ENCODE measurements at regions not wholly inside any gene's neighbourhood (a gene's known extent, or its start where the extent isn't known, plus 50 kb on each side); places are given as distances from the start of the nearest gene placed in this dataset.

GRCh38 chr5:123755653-123756317 is 243.8 kb downstream of the CSNK1G3 start:
- DNase-seq (ENCODE audit: low read depth), result peak; percentile 69
- H3K4me3 ChIP-seq (ENCODE audit: control insufficient read depth, low read depth, low read length), result no peak overlapping the region
- no peak for TF ChIP-seq CTCF (conservative IDR thresholded peaks at IDR 0.05; ENCODE audit: control insufficient read depth, insufficient read depth, low read depth, low read length)

- DNase-seq (ENCODE audit: low read depth), result peak; percentile 6
- no peak overlapping the region for H3K4me3 ChIP-seq (ENCODE audit: control insufficient read depth, low read depth, low read length)
- no peak for TF ChIP-seq CTCF (conservative IDR thresholded peaks at IDR 0.05; ENCODE audit: control insufficient read depth, insufficient read depth, low read depth, low read length)
Observed at GRCh38 chr5:123754908-123755307, 242.9 kb downstream of the CSNK1G3 start.

- no peak overlapping the region for H3K4me3 ChIP-seq (ENCODE audit: control insufficient read depth, low read depth, low read length)
- no peak for TF ChIP-seq CTCF (conservative IDR thresholded peaks at IDR 0.05; ENCODE audit: control insufficient read depth, insufficient read depth, low read depth, low read length)
- DNase-seq (ENCODE audit: low read depth), result peak; percentile 56
Observed at GRCh38 chr5:123753937-123754891, 242.2 kb downstream of the CSNK1G3 start.

- no peak for DNase-seq (ENCODE audit: low read depth)
- TF ChIP-seq CTCF (conservative IDR thresholded peaks at IDR 0.05; ENCODE audit: control insufficient read depth, insufficient read depth, low read depth, low read length), result no peak
- no peak overlapping the region for H3K4me3 ChIP-seq (ENCODE audit: control insufficient read depth, low read depth, low read length)
Observed at GRCh38 chr5:123753180-123753936, 241.4 kb downstream of the CSNK1G3 start.

GRCh38 chr5:123752552-123753179 is 240.7 kb downstream of the CSNK1G3 start:
- no peak overlapping the region for H3K4me3 ChIP-seq (ENCODE audit: control insufficient read depth, low read depth, low read length)
- no peak for TF ChIP-seq CTCF (conservative IDR thresholded peaks at IDR 0.05; ENCODE audit: control insufficient read depth, insufficient read depth, low read depth, low read length)
- DNase-seq (ENCODE audit: low read depth), result peak; percentile 91

- no peak for TF ChIP-seq CTCF (conservative IDR thresholded peaks at IDR 0.05; ENCODE audit: control insufficient read depth, insufficient read depth, low read depth, low read length)
- no peak overlapping the region for H3K4me3 ChIP-seq (ENCODE audit: control insufficient read depth, low read depth, low read length)
- no peak for DNase-seq (ENCODE audit: low read depth)
Observed at GRCh38 chr5:123751670-123752069, 239.7 kb downstream of the CSNK1G3 start.

Measured in fibroblast of mammary gland (primary cell).